ENCODE measurements at regions not wholly inside any gene's neighbourhood (a gene's known extent, or its start where the extent isn't known, plus 50 kb on each side); places are given as distances from the start of the nearest gene placed in this dataset.

DNA sequence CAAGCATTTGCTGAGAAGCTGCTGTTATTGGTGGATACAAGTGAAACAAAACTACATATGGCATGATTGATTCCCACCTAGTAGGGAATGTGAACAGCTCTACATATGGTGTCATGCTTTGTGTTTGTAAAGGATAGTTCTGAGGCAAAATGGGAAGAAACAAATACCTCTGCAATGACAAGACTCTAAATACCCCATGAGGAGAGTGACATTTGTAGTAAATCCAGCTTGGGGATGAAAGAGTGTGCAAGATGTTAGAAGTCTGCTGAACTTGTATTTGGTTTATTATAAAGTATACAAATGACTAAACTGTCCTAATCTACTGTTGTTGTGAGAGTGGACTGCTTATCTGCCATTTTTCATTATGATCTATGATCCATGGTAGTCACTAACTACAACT, 120.8 kb upstream of the HS3ST1 start:
- DNase-seq (ENCODE audit: low read depth, low spot score): no peak
- Mint-ChIP-seq H3K4me3 (no peak overlapping the region), H3K4me1 (no peaks in the 10 kb centered on the region), H3K27me3 (ENCODE audit: low read depth) (no peaks in the 10 kb centered on the region), H3K36me3 (ENCODE audit: low read depth) (no peaks in the 10 kb centered on the region), H3K27ac (ENCODE audit: unreplicated experiment) (no peak overlapping the region), H3K9me3 (no peaks in the 10 kb centered on the region)
- TF ChIP-seq, protein P1, sequence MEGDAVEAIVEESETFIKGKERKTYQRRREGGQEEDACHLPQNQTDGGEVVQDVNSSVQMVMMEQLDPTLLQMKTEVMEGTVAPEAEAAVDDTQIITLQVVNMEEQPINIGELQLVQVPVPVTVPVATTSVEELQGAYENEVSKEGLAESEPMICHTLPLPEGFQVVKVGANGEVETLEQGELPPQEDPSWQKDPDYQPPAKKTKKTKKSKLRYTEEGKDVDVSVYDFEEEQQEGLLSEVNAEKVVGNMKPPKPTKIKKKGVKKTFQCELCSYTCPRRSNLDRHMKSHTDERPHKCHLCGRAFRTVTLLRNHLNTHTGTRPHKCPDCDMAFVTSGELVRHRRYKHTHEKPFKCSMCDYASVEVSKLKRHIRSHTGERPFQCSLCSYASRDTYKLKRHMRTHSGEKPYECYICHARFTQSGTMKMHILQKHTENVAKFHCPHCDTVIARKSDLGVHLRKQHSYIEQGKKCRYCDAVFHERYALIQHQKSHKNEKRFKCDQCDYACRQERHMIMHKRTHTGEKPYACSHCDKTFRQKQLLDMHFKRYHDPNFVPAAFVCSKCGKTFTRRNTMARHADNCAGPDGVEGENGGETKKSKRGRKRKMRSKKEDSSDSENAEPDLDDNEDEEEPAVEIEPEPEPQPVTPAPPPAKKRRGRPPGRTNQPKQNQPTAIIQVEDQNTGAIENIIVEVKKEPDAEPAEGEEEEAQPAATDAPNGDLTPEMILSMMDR (conservative IDR thresholded peaks at IDR 0.05): no peak

DNA sequence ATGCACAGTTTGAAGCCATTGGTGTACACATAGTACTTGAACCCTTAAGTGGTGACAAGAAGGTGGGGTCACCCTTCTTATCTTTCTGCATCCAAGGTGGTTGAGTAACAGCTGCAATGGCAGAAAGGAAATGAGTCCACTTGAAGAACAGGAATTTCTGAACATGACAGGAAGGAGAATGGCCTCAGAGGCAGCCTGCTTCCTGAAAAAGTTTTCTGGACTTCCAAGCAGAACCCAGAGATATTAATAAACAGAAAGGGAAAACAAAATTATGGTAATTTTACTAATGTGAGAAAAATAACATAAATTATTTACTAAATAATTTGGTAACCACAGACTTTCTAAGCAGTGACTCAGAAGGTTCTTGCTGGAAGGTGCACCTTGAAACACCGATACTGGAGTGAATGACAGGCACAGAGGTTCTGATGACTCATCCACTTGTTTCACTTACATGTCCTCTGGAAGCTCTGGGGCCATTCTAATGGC, 119.9 kb upstream of the HS3ST1 start:
- no peaks in the 10 kb centered on the region for H3K36me3 Mint-ChIP-seq (ENCODE audit: low read depth)
- H3K4me3 Mint-ChIP-seq: no peak overlapping the region
- DNase-seq (ENCODE audit: low read depth, low spot score): no peak
- H3K9me3 Mint-ChIP-seq: no peaks in the 10 kb centered on the region
- TF ChIP-seq, protein P1 (conservative IDR thresholded peaks at IDR 0.05): no peak
- H3K4me1 Mint-ChIP-seq: no peaks in the 10 kb centered on the region
- H3K27me3 Mint-ChIP-seq (ENCODE audit: low read depth): no peaks in the 10 kb centered on the region
- no peak overlapping the region for H3K27ac Mint-ChIP-seq (ENCODE audit: unreplicated experiment)

DNA sequence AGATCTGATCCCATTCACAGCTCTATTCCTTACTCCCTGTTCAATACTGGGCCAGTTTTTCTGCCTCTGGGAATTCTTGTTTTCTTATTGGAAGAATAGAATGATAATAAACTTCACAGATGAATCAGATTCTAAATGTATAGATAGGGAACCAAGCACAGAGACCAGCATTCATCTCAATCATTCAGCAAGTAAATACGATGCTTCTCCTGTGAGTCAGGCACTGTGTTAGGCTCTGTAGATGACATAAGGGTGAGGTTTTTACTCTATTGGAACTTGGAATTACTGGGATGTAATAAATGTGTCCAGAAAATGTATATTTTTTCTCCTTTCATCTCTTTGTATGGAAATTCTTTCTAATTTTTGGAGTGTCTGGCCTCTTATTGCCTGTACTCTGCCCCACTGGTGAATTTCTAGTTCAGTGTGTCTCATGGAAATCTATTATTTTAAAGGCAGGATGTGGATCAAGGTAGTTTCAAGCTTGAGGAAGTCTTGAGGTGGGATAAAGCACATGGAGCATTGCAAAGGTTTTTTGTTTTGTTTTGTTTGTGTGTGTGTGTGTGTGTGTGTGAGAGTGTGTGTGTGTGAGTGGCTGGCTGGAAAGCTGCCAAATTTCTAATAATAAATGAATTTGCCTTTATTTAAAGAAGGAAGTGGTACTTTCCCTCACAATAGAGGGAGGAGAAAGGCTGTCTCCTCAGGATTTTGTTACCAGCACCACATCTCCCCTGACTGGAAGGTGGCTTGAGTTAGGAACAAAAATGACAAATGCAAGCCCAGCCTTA, 117.9 kb upstream of the HS3ST1 start:
- TF ChIP-seq, protein P1 (conservative IDR thresholded peaks at IDR 0.05): no peak
- H3K27ac Mint-ChIP-seq (ENCODE audit: unreplicated experiment): no peak overlapping the region

DNA sequence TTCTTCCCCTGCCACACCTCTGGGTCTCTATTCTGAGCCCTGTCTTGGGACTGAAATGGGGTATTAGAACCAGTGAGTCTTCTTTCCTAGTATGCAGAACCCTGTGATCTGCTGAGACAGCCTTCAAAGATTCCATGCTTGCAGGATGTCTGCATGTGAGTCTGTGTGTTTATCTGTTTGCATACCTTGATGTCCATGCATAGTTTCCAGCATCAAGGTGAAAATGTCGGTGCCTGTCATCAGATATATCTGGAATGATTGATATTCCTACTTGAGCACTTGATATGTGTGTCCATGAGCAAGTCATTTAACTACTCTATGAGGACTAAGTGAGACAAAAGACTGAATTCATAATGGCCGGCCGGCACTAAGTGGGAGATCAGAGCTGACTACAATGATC, 117.0 kb upstream of the HS3ST1 start:
- H3K4me1 Mint-ChIP-seq: no peaks in the 10 kb centered on the region
- H3K36me3 Mint-ChIP-seq (ENCODE audit: low read depth): no peaks in the 10 kb centered on the region
- H3K4me3 Mint-ChIP-seq: no peak overlapping the region
- TF ChIP-seq, protein P1 (conservative IDR thresholded peaks at IDR 0.05): no peak
- H3K27ac Mint-ChIP-seq (ENCODE audit: unreplicated experiment): no peak overlapping the region
- H3K9me3 Mint-ChIP-seq: no peaks in the 10 kb centered on the region
- no peak for DNase-seq (ENCODE audit: low read depth, low spot score)
- no peaks in the 10 kb centered on the region for H3K27me3 Mint-ChIP-seq (ENCODE audit: low read depth)

More for the DNA sequence above, 117.9 kb upstream of the HS3ST1 start:
- Mint-ChIP-seq H3K36me3 (ENCODE audit: low read depth) (no peaks in the 10 kb centered on the region), H3K27me3 (ENCODE audit: low read depth) (no peaks in the 10 kb centered on the region), H3K4me3 (no peak overlapping the region), H3K4me1 (no peaks in the 10 kb centered on the region), H3K9me3 (no peaks in the 10 kb centered on the region)
- no peak for DNase-seq (ENCODE audit: low read depth, low spot score)

DNA sequence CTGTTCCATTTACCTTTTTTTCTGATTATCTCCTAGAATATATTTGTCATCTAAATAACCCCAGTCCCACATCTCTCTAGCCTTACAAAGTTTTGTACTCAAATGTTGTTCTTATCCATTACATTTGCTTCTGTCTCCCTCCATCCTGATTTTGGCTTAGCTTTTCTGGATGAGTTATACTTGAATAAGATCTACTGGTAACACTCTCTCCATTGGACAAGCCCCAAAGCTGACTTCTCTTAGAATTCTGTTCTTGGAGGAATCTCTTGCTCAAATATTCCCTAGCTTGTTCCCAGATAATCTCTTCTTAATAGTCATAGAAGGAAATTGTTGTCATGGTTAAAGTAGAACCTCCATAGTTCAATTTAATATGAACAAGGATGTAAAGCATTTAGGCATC, 115.5 kb upstream of the HS3ST1 start:
- no peak for DNase-seq (ENCODE audit: low read depth, low spot score)
- H3K27ac Mint-ChIP-seq (ENCODE audit: unreplicated experiment): no peak overlapping the region
- H3K4me3 Mint-ChIP-seq: no peak overlapping the region
- H3K9me3 Mint-ChIP-seq: no peaks in the 10 kb centered on the region
- no peaks in the 10 kb centered on the region for H3K4me1 Mint-ChIP-seq
- no peaks in the 10 kb centered on the region for H3K36me3 Mint-ChIP-seq (ENCODE audit: low read depth)
- TF ChIP-seq, protein P1 (conservative IDR thresholded peaks at IDR 0.05): no peak
- no peaks in the 10 kb centered on the region for H3K27me3 Mint-ChIP-seq (ENCODE audit: low read depth)

Data from neural crest cell (in vitro differentiated cells).